ENCODE measurements at regions not wholly inside any gene's neighbourhood (a gene's known extent, or its start where the extent isn't known, plus 50 kb on each side); places are given as distances from the start of the nearest gene placed in this dataset.

DNA sequence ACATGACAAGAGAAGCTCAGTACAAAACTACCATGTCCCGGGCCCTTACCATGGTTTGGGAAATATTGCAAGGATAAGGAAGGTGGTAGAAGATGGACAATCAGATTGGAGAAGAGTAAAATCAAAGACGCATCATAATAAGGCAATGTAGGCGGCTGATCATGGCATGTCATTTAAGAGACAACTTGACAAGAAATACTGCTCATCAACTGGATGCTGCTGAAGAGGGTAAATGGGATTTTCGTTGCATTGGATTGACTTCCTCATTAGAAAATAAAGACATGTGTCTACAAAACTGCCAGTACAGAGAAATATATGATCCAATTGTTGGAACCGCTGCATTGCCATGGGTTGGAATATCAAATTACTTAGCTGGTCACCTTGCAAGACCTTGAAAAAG lies 238.3 kb upstream of the NCKAP5 start (continued):
- TF ChIP-seq TOX (CRISPR knock-in tag; IDR thresholded peaks at IDR 0.05; ENCODE audit: borderline replicate concordance), result no peak
- TF ChIP-seq, protein P1, sequence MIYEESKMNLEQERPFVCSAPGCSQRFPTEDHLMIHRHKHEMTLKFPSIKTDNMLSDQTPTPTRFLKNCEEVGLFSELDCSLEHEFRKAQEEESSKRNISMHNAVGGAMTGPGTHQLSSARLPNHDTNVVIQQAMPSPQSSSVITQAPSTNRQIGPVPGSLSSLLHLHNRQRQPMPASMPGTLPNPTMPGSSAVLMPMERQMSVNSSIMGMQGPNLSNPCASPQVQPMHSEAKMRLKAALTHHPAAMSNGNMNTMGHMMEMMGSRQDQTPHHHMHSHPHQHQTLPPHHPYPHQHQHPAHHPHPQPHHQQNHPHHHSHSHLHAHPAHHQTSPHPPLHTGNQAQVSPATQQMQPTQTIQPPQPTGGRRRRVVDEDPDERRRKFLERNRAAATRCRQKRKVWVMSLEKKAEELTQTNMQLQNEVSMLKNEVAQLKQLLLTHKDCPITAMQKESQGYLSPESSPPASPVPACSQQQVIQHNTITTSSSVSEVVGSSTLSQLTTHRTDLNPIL (CRISPR knock-in tag; IDR thresholded peaks at IDR 0.05; ENCODE audit: low read depth), result no peak
- TF ChIP-seq RARB (CRISPR knock-in tag; IDR thresholded peaks at IDR 0.05), result no peak

DNA sequence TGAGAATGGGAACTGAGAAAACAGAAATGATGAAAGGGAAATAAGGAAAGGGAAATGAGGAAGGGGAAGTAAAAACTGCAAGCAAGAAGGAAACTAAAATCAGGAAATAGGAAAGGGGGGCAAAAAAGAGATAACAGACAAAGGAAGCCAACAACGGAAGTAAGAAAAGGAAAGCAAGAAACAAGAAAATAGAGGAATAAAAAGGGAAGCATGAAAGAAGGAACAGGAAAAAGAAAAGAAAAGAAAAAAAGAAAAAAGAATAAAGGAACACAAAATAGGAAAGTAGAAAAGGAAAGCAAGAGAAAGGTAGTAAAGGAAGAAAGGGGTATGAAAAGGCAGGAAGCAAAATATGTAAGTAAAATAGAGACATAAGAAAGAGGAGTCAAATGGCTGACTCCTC lies 241.2 kb upstream of the NCKAP5 start:
- ATAC-seq, result no peak
- TF ChIP-seq CSDC2 (CRISPR knock-in tag; IDR thresholded peaks at IDR 0.05), result no peak
- TF ChIP-seq ISL1 (CRISPR knock-in tag; IDR thresholded peaks at IDR 0.05), result no peak
- no peak for TF ChIP-seq GLIS3 (CRISPR knock-in tag; IDR thresholded peaks at IDR 0.05)
- no peak for TF ChIP-seq RARB (CRISPR knock-in tag; IDR thresholded peaks at IDR 0.05)
- no peak for TF ChIP-seq TOX (CRISPR knock-in tag; IDR thresholded peaks at IDR 0.05; ENCODE audit: borderline replicate concordance)

DNA sequence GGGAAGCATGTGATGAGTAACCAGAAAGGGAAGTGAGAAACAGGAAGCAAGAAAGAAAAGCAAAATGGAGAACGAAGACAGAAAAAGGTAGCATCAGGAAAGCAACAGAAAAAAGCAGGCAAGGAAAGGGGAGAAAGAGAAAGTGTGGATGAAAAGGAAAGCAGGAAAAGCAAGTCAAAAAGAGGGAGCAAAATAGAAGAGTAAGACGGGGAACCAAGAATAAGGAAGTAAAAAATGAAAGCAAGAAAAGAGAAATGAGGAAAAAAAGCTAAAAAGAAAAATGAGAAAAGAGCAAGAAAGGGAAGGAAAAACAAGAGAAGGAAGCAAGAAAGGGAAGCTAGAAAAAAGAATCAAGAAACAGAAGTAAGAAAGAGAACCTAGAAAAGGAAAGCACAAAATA lies 242.3 kb upstream of the NCKAP5 start:
- TF ChIP-seq ZNF70 (CRISPR knock-in tag; IDR thresholded peaks at IDR 0.05) (no peak), RARB (CRISPR knock-in tag; IDR thresholded peaks at IDR 0.05) (no peak), CSDC2 (CRISPR knock-in tag; IDR thresholded peaks at IDR 0.05) (no peak), GLIS3 (CRISPR knock-in tag; IDR thresholded peaks at IDR 0.05) (no peak), SNAI2 (CRISPR knock-in tag; IDR thresholded peaks at IDR 0.05) (no peak), OSR1 (CRISPR knock-in tag; IDR thresholded peaks at IDR 0.05) (no peak), ZFP3 (CRISPR knock-in tag; IDR thresholded peaks at IDR 0.05) (no peak), PATZ1 (CRISPR knock-in tag; IDR thresholded peaks at IDR 0.05; ENCODE audit: borderline replicate concordance) (no peak), TOX (CRISPR knock-in tag; IDR thresholded peaks at IDR 0.05; ENCODE audit: borderline replicate concordance) (no peak), BACH2 (CRISPR knock-in tag; IDR thresholded peaks at IDR 0.05; ENCODE audit: borderline replicate concordance) (no peak), ARNTL (CRISPR knock-in tag; IDR thresholded peaks at IDR 0.05; ENCODE audit: borderline replicate concordance, low read depth) (no peak), ISL1 (CRISPR knock-in tag; IDR thresholded peaks at IDR 0.05) (no peak), CSRNP3 (CRISPR knock-in tag; IDR thresholded peaks at IDR 0.05) (no peak), ZNF565 (CRISPR knock-in tag; conservative IDR thresholded peaks at IDR 0.05; ENCODE audit: low read depth) (no peak)
- TF ChIP-seq, protein P1 (CRISPR knock-in tag; IDR thresholded peaks at IDR 0.05; ENCODE audit: low read depth), result no peak
- TF ChIP-seq, protein P2, sequence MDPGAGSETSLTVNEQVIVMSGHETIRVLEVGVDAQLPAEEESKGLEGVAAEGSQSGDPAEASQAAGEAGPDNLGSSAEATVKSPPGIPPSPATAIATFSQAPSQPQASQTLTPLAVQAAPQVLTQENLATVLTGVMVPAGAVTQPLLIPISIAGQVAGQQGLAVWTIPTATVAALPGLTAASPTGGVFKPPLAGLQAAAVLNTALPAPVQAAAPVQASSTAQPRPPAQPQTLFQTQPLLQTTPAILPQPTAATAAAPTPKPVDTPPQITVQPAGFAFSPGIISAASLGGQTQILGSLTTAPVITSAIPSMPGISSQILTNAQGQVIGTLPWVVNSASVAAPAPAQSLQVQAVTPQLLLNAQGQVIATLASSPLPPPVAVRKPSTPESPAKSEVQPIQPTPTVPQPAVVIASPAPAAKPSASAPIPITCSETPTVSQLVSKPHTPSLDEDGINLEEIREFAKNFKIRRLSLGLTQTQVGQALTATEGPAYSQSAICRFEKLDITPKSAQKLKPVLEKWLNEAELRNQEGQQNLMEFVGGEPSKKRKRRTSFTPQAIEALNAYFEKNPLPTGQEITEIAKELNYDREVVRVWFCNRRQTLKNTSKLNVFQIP (CRISPR knock-in tag; IDR thresholded peaks at IDR 0.05; ENCODE audit: borderline replicate concordance, low read depth), result no peak
- ATAC-seq, result no peak

DNA sequence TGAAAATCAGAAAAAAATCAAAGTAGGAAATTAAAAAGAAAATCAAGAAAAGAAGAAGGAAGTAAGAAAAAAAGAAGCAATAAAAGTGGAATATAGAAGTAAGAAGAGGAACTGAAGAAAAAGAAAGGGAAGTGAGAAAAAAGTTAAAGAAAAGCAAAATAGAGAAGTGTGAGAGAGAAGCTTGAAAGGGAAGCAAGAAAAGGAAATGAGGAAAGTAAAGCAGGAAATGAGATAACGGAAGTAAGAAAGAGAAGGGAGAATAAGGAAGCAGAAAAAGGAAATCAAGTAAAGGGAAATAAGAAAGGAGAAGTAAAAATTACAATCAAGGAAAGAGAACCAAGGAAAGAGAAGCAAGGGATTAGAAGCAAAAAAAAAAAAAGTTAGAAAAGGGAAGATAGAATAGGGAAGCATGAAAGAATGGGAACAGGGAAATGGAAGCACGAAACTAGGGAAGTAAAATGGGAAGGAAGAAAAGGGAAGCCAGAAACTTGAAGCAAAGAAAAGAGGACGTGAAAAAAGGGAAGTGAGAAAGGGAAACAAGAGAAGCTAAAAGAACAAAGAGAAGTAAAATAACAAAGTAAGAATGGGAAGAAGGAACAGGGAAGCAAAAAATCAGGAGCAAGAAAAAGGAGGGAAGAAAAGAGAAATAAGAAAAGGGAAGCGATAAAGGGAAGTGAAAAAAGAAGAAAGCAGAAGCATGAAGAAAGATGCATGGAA lies 243.3 kb upstream of the NCKAP5 start:
- no peak for ATAC-seq
- TF ChIP-seq ZC3H10 (CRISPR knock-in tag; IDR thresholded peaks at IDR 0.05) (no peak), ISL1 (CRISPR knock-in tag; IDR thresholded peaks at IDR 0.05) (no peak), PATZ1 (CRISPR knock-in tag; IDR thresholded peaks at IDR 0.05; ENCODE audit: borderline replicate concordance) (no peak), BACH2 (CRISPR knock-in tag; IDR thresholded peaks at IDR 0.05; ENCODE audit: borderline replicate concordance) (no peak), ZNF8 (CRISPR knock-in tag; IDR thresholded peaks at IDR 0.05) (no peak), ZFP3 (CRISPR knock-in tag; IDR thresholded peaks at IDR 0.05) (no peak), ARNTL (CRISPR knock-in tag; IDR thresholded peaks at IDR 0.05; ENCODE audit: borderline replicate concordance, low read depth) (no peak), SNAI2 (CRISPR knock-in tag; IDR thresholded peaks at IDR 0.05) (no peak), ZFP30 (CRISPR knock-in tag; IDR thresholded peaks at IDR 0.05) (no peak), ZNF70 (CRISPR knock-in tag; IDR thresholded peaks at IDR 0.05) (no peak), GLIS3 (CRISPR knock-in tag; IDR thresholded peaks at IDR 0.05) (no peak), PPARA (CRISPR knock-in tag; IDR thresholded peaks at IDR 0.05; ENCODE audit: borderline replicate concordance) (no peak), OSR1 (CRISPR knock-in tag; IDR thresholded peaks at IDR 0.05) (no peak), TCF4 (CRISPR knock-in tag; IDR thresholded peaks at IDR 0.05; ENCODE audit: borderline replicate concordance) (no peak), CSRNP3 (CRISPR knock-in tag; IDR thresholded peaks at IDR 0.05) (no peak)
- TF ChIP-seq, protein P1 (CRISPR knock-in tag; IDR thresholded peaks at IDR 0.05; ENCODE audit: low read depth), result no peak

Data from SK-N-SH treated with all-trans-retinoic acid at 6 μM for 48 hours (cell line).